HG02763 (cell line): ENCODE measurements at regions not wholly inside any gene's neighbourhood (a gene's known extent, or its start where the extent isn't known, plus 50 kb on each side); places are given as distances from the start of the nearest gene placed in this dataset.

ENCODE experiments used
- ATAC-seq: cut with Tn5 transposase; IDR thresholded peaks from one replicate; pipeline ENCODE4 v1.9.1; 2021; ENCODE audit warnings: mild to moderate bottlenecking, moderate library complexity; ENCODE audit not compliant: unreplicated experiment

DNA sequence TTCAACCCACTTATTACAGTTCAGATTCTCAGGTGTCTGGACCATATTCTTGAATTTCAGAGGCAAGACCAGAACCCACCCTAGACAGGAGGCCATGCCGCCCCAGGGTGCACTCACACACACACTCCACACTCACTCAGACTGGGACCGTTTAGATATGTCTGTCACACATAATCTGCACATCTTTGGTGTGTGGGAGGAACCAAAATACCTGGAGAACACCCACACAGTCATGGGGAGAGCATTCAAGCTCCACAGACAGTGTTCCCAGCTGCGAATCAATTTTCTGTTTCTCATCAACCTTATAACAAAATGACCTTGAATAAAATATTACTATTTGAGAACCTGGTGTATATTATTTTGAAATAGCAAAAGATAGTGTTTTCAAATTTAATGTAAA, 2353.0 kb downstream of the PCDH9 start:
- ATAC-seq = no peak

DNA sequence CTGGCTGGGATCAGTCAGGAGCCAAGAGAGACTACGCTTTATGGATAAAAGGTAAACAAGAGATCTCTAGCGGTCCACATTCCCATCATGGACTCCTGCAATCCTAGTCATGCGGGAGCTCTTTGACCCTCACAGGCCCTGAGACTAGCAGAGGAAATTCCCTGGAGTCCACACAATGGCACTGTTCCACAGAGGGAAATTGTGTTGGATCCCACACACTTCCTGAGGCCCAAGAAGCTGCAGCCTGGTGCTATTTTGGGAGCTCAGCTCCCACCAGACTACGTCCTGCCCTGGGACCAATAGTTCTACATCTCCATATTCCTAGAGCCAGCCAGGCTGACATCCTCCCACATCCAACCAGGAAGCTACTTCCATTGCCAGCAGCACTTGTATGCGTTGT, 2358.4 kb downstream of the PCDH9 start:
- no peak for ATAC-seq

DNA sequence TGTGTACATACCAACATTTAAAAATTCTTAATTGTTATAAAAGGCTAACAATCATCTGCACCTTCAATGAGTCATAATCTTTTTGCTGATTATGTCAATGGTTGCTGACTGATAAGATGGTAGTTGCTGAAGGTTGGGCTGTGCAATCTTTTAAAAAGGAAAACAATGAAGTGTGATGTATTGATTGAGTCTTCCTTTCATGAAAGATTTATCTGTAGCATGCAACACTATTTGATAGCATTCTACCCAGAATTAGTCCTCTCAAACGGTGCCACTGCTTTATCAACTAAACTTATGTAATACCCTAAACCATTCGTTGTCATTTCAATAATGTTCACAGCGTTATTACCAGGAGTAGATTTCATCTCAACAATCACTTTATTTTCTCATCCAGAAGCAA, 2360.6 kb downstream of the PCDH9 start:
- no peak for ATAC-seq

DNA sequence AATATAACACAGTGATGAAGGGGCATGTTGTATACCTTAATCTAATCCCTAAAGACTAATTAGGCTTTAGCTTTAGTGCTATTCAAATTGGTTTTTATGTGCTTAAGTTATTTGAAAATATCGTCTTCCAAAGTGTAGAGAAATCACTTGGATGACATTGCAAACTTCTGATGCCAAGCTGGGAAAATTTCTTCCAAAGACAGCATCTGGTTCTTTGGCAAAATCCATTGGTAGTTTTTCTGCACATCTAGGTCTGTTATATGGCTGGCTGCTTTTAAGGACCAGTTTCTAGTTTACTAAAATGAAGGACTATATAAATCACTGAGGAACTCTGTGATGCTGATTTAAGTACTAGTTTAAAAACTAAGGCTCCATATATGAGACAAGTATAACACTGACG, 2362.3 kb downstream of the PCDH9 start:
- ATAC-seq = no peak

DNA sequence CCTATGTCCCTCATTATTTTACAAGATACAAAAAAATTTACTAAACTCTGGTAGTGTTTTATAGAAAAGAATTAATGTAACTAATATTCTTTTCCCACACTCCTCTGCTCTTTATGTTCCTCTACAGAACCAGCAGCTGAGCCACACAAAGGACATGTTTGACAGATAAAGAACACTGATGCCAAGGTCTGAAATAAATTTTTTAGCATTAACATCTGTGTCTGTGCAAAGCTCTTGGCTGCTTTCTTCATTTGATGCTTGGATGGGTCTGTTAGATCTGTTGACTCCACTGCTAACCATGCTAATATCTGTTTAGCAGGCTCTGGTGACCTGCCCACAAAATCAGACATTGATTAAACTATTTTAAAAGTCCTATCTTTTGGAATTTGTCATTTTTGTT, 2363.8 kb downstream of the PCDH9 start:
- no peak for ATAC-seq

DNA sequence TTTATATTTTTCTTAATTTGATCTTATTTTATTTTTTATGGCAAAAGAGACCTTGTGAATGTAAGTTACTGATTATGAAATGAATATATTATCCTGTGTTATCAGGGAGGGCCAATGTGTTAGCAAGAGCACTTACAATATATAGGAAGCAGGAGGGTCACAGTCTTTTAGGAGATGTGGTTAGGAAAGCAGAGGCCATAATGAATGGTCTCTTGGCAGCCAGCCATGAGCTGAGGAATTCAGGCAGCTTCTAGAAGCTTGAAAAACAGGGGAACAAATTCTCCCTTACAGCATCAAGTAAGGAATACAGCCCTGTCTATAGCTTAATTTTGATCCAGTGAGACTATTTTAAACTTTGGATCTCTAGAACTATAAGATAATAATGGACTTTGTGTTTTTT, 2374.6 kb downstream of the PCDH9 start:
- ATAC-seq = no peak

DNA sequence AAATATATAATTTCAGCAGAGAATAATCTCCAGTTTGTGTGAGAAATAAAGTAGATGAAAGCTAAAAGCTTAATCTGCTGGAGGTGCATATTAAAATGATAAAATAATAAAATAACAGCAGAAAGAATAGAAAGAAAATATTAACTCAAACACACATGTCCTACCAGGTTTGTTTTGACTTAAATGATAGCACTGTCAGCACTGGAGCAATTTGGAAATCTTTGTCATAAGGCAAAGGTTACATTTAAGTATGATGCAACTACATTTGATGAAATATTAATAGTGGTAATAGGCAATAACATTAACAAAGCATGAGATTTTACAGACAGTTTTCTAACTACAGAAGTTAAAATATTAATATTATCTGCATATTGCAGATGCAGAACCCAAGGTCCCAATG, 2380.1 kb downstream of the PCDH9 start:
- ATAC-seq = no peak

DNA sequence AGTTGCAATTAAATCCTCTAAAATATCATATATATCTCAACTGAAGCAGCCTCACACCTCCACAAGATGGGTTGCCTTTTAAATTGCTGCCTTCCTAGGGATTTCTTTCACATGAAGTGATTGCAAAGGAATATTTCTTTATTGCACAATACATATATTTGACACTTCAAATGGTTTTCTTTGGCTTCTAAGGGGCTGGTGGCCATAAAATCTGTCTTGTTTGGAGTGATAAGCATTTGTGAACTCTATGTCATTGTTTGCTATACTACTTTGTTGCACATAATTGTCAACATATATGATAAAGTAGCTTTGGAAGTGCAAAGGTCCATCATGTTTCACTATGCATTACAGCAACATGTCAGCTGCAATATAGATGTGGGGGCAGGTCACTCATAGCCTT, 2380.9 kb downstream of the PCDH9 start:
- ATAC-seq = no peak

DNA sequence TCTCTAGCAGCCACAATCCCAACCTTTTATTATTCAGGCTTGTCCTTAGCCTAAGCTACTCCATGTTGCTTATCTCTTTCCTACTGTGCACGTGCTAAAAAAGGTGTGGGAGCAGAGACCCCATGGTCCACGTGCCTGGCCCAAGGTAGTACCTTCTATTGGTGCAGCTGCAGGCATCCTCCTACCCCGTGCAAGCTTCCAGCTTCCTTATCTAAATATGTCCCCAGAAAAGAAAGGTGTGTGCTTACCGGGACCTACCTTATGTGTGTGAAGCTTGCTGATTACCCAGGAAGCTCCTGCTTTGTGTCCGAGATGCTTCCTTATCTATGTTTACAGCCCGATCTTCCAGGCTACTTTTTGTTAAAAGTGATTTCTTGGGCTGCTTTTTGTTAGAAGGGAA, 2382.4 kb downstream of the PCDH9 start:
- ATAC-seq = no peak

DNA sequence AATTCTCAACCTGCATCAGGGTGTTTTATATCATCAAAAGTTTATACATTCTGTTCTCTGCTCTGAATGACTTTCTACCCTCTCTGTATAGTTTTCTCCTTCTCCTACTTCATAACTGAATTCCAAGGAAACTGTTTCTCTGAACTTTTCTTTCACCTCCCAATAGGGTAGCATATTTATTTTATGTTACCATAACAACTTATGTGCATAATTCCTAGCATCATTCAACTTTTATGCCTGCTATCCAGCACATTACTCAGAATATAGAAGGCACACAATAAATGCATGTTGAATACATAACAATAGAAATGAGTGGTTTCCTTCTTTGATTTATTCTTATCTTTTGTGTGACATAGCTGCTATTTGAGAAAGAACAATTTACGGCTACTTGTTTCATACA, 2385.0 kb downstream of the PCDH9 start:
- ATAC-seq = no peak

DNA sequence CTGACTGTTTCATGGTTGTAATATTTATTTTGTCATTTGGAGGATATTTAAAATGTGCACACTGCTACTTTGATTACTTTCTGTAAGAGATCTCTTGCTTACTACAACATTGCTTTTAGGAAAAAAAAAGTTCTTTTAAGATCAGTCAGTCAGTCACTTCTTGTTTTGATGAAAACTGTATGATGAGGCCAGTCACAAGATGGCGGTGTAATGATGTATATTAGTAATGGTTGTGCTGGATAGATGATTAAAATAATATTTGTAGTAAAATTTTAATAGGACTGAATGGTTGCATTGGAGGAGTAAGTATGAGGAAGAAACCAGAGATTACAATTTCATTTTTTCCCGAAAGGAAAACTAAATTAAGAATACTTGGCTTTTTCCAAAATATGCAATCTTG, 2411.1 kb downstream of the PCDH9 start:
- ATAC-seq = no peak

DNA sequence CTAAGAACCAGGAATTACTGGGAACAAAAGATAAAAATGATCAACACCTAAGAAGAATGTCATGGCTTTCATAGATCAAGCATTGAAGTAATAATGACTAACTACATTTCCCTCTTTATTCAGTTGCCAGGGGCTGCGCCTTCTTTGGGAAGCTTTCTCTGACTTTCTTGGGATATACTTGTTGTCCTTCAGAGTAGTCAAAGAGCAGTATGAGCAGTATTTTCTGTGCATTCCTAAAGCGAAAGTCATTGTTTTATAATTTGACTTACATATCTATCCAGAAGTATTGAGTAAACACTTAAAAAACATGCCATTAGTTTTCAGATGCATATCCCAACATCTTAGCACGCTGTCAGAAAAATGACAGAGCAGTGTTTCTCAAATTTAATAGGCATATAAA, 2412.4 kb downstream of the PCDH9 start:
- no peak for ATAC-seq

DNA sequence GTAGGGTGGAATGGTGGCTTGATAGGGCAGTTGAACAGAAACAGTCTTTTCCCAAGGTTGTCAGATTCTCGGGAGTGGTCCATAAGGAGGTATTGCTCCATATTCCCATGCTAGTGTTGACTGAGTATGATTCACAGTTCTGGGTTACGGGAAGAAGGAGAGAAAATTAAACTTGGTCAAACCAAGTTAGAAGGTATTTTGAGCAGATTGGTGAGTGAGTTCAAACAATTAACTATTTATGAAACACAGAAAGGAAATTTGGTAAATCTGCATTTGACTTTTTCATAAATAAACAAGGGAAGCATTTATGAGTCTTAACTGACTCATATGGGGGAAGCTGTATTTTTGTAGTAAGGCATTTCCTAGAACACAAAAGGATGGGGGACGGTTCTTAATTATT, 2419.4 kb downstream of the PCDH9 start:
- ATAC-seq = no peak

DNA sequence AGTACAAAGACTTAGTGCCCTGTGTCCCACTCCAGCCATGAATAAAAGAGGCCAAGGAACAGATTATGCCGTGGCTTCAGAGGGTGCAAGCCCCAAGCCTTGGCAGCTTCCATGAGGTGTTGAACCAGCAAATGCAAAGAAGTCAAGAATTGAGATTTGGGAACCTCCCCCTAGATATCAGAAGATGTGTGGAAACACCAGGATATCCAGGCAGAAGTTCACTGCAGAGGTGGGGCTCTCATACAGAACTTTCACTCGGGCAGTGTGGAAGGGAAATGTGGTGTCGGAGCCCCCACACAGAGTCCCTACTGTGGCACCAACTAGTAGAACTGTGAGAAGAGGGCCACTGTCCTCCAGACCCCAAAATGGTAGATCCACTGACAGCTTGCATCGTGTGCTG, 2421.4 kb downstream of the PCDH9 start:
- no peak for ATAC-seq

DNA sequence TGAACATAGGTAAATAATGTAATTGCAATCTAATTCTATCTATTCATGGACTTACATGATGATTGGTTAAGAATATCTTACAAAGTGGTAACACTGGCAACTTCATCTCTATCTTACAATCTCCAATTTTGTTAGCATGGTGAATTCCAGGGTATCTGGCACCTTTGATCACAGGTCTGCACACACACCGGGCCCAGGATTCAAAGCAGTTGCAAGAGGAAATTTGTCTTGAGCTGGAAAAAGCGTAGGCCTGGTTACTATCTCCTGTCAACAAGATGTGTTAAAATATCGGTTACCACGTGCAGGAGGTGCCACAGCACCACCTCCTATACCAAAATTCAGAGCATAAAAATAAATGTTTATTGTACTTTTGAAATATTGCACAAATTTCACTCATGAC, 2428.4 kb downstream of the PCDH9 start:
- no peak for ATAC-seq

DNA sequence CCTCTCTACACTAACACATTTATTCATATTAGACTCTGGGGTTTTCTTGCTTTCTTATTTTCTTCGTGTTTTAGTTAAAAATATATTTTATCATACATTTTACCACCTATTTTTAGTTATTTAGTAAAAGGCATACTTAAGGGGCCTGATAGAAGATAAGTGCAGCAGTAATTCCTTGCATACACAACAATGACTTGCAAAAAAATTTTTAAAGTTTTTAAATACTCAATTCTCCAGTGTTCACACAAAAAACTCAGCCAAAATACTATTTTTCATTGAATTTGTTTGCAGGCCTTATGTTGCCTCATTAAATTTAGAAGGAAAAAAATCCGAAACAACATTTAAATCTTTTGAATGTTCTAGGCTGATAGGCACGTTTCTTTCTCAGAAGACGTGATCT, 2431.7 kb downstream of the PCDH9 start:
- no peak for ATAC-seq

DNA sequence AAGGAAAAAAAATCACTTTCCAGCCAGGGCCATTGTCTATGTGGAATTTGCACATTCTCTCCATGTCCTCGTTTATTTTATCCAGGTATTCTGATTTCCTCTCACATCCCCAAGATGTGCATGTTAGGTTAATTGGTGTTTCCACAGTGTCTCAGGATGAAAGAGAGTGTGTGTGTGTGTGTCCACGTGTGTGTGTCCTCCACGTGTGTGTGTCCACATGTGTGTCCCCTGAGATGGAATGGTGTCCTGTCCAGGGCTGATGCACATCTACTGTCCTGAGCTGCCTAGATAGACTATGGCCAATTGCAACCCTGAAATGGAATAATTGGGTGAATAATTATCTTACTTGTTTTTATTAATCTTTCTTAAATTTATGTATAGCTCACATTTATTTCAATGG, 2436.5 kb downstream of the PCDH9 start:
- no peak for ATAC-seq

DNA sequence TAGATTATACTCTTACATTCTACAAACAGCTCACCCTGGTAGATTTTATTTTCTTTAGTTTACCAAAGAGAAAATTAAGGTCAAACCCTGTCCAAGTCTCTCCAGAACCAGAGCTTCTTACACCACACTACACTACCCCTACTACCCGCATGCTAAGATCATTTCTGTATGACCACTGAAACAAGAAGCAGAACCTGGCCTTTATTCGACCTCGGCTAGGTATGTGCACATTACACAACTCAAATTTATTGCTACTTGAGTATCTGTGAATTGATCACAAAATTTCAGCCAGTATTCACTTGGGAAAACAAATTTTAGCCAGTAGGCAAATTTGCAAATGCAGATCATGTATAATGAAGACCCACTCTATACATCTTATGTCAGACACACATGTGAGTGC, 2437.0 kb downstream of the PCDH9 start:
- no peak for ATAC-seq

DNA sequence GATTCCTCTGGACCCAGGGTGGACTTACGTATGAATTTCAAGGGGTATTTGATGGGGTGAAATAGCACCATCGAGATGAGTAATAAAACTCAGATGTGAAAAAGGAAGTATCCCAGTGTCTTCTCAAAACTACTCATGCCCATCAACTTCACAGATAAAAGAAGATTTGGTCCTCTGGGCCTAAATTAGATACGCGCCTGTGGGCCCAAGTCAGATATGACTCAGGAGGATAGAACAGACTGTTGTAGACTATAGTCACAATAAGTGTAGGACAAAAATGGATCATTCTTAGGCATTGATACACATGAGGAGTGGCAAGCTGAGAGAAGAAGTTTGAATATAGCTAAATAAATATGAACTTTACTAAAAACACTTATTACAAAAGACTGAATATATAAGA, 2438.8 kb downstream of the PCDH9 start:
- no peak for ATAC-seq

DNA sequence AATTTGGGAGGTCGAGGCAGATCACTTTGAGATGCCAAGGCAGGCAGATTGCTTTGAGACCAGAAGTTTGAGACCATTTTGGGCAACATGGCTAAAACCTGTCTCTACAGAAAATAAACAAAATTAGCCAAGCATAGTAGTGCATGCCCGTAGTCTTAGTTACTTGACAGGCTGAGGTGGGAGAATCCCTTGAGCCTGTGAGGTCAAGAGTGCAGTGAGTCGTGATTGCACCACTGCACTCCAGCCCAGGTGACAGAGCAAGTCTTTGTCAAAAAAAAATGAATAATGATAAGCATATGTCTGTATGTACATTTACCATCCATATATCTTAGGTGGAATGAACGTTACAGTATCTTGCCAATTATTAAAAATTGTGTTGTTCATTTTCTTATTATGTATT, 2447.7 kb downstream of the PCDH9 start:
- ATAC-seq = no peak

DNA sequence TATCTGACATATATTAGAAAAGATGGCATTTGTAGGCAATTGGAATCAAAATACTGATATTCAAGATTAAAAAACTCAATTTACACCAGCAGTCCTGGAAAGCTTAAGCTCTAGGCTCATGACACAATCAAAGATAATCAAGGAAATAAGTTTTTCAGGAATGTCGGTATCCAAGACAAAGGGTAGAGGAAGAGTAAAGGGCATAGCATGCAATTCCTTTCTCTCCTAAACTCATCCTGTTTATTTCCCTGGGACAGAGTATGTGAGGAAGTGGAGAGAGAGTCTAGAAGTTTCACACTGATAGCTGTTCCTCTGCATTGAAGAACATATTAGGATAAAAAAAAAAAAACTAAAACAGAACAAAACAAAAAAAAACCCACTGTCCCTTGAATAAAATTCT, 2452.1 kb downstream of the PCDH9 start:
- ATAC-seq = no peak

DNA sequence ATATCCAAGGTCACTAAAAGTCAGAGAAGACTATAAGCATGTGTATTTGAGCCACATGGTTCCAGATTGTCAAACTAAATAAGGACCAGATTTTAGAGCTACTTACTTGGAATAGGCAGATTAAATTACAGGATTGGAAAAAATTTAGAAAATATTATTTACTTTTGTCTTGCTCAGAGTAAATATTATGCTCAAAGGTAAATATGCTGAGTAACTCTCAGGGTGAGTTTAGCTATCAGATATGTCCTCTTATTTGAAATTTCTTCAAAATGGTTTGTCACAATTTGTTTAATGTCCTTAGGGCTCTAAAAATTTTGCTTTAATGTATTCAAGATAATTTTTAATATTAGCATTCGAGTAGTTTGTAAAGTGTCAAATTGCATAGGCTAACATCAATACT, 2455.2 kb downstream of the PCDH9 start:
- no peak for ATAC-seq

DNA sequence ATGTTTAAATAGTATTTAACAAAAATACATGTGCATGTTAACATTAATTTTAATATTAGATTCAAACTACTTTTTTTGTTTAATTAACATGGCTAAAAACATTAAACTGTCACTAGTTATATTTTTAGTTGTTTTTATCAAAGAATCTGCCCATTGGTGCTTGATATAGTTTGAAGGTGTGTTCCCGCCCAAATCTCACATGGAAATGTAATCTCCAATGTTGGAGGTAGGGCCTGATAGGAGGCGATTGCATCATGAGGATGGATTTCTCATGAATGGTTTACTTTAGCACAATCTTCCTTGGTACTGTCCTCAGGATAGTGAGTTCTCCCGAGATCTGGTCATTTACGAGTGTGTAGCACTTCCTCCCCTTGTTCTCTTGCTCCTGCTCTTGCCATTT, 2459.4 kb downstream of the PCDH9 start:
- no peak for ATAC-seq

DNA sequence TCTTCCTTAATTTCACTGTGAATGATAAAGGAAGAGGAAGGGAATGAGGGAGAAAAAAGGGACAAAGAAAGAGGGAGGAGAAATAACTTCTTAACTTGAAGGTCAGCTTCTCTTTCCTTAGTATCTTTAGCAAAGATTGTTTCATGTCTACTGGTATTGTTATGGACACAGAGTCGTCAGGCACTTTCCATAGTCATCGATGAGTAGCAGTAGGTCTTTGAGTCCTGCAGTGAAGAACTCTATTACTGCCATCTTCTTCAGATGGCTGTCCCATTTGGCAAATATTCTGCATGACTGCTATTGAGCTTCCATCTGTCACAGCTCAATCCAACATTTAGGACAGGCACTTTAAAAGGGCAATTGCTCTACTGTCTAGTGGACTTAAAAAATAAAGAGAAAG, 2463.1 kb downstream of the PCDH9 start:
- no peak for ATAC-seq
